Mammary epithelial cell (primary cell): ENCODE measurements at regions not wholly inside any gene's neighbourhood (a gene's known extent, or its start where the extent isn't known, plus 50 kb on each side); places are given as distances from the start of the nearest gene placed in this dataset.

Experiments
- EZH2 ChIP-seq: IDR thresholded peaks from 2 replicates; pipeline ENCODE4 v1.6.1; 2012; ENCODE audit warnings: low read length, inconsistent platforms, borderline replicate concordance
- TF ChIP-seq, protein P1 (sequence below), 2 donors: IDR thresholded peaks in 1 of 2; conservative IDR thresholded peaks in 1 of 2; 2 replicates each; pipeline ENCODE4 v1.5.1; 2011 to 2012; ENCODE audit warnings: inconsistent platforms in 2 of 2, low read length in 2 of 2, mild to moderate bottlenecking in 2 of 2, control low read depth in 1 of 2, low read depth in 1 of 2; ENCODE audit not compliant: insufficient read depth in 1 of 2; ENCODE audit errors: extremely low read depth in 1 of 2

DNA sequence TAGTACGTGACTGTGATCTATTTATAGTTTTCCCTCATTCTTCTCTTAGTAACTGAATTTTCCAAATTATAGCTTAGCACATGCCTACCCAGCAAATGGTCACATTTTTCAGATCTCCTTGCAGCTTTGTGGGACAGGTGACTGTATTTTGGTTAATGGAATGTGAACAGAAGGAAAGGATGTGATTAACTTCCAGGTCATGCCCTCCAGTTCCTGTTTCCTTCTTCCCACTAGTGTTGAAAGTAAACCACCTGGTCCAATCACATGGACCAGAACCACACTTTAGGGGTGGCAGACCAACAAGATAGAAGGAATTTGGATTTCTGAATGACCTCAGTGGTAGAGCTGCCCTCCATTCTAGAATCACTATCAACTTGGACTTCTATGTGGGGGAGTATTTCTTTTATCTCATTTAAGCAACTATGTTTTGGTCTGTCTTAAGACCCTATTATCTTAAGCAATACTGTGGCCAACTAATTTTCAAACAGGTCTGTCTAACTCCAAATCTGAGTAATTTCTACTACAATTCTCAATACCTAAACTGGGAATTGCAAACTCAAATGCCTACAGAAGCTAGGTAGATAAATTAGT is 76.0 kb upstream of the TSC22D2 start:
- TF ChIP-seq, protein P1, sequence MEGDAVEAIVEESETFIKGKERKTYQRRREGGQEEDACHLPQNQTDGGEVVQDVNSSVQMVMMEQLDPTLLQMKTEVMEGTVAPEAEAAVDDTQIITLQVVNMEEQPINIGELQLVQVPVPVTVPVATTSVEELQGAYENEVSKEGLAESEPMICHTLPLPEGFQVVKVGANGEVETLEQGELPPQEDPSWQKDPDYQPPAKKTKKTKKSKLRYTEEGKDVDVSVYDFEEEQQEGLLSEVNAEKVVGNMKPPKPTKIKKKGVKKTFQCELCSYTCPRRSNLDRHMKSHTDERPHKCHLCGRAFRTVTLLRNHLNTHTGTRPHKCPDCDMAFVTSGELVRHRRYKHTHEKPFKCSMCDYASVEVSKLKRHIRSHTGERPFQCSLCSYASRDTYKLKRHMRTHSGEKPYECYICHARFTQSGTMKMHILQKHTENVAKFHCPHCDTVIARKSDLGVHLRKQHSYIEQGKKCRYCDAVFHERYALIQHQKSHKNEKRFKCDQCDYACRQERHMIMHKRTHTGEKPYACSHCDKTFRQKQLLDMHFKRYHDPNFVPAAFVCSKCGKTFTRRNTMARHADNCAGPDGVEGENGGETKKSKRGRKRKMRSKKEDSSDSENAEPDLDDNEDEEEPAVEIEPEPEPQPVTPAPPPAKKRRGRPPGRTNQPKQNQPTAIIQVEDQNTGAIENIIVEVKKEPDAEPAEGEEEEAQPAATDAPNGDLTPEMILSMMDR (conservative IDR thresholded peaks at IDR 0.05 in 1 of 2, IDR thresholded peaks at IDR 0.05 in 1 of 2; ENCODE audit: extremely low read depth in 1 of 2, insufficient read depth in 1 of 2, low read depth in 1 of 2, low read length in 2 of 2): no peak
- TF ChIP-seq EZH2: no peak
